DND-41 (cell line): ENCODE measurements at regions not wholly inside any gene's neighbourhood (a gene's known extent, or its start where the extent isn't known, plus 50 kb on each side); places are given as distances from the start of the nearest gene placed in this dataset.

Experiments
- CTCF ChIP-seq: IDR thresholded peaks from 2 replicates; pipeline ENCODE4 v1.5.1; 2012; ENCODE audit warnings: borderline replicate concordance, low read length, moderate library complexity, mild to moderate bottlenecking; ENCODE audit not compliant: poor library complexity, severe bottlenecking; ENCODE audit errors: extremely low read depth
- EZH2 ChIP-seq: IDR thresholded peaks from 3 replicates; pipeline ENCODE4 v1.6.1; 2012; ENCODE audit warnings: borderline replicate concordance, low read depth, mild to moderate bottlenecking, moderate library complexity, low read length, inconsistent platforms; ENCODE audit not compliant: severe bottlenecking

- TF ChIP-seq CTCF (no peak), EZH2 (no peak)
These were observed 170.2 kb upstream of the IL12A start for GRCh38 chr3:159818399-159818798.
